Fibroblast of the aortic adventitia (primary cell): ENCODE measurements at regions not wholly inside any gene's neighbourhood (a gene's known extent, or its start where the extent isn't known, plus 50 kb on each side); places are given as distances from the start of the nearest gene placed in this dataset.

Experiments
- DNase-seq: peaks from one replicate; pipeline ENCODE4 v3.0.0-alpha.2; 2010; ENCODE audit warnings: low read depth
- H3K4me3 ChIP-seq: 2 replicates; pipeline ENCODE4 v1.5.1; 2011; ENCODE audit warnings: low read depth, mild to moderate bottlenecking, control low read depth, low read length, moderate library complexity
- TF ChIP-seq, protein P1 (sequence below): IDR thresholded peaks from 2 replicates; pipeline ENCODE4 v1.5.1; 2011; ENCODE audit warnings: mild to moderate bottlenecking, low read length, control low read depth, inconsistent platforms; ENCODE audit not compliant: insufficient read depth

DNA sequence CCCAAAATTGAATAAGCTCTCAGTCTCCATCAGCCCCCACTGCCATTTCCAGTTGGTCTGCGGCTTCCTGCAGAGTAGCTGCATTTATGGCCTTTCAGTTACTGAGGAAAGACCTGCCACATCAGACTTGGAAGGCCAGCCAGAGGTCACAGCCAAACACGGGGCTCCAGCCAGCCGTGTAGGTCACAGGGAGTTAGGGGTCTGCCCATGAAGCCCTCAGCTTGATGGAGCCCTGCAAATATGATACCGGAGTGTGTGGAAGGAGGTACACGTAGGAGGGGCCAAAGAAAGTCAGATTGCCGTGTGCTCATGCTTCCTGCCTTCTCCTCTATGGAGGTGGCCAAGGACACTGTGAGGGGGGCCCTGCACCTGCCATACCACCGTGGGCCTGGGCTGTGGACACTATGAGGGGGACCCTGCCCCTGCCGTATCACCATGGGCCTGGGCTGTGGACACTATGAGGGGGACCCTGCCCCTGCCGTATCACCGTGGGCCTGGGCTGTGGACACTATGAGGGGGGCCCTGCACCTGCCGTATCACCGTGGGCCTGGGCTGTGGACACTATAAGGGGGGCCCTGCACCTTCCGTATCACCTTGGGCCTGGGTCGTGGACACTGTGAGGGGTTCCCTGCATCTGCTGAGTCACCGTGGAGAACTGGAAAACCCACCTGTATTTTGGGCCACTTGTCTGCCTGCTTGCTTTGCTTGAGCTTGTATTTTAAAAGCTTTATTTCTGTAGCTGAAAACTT, 335.7 kb upstream of the SHH start:
- TF ChIP-seq, protein P1, sequence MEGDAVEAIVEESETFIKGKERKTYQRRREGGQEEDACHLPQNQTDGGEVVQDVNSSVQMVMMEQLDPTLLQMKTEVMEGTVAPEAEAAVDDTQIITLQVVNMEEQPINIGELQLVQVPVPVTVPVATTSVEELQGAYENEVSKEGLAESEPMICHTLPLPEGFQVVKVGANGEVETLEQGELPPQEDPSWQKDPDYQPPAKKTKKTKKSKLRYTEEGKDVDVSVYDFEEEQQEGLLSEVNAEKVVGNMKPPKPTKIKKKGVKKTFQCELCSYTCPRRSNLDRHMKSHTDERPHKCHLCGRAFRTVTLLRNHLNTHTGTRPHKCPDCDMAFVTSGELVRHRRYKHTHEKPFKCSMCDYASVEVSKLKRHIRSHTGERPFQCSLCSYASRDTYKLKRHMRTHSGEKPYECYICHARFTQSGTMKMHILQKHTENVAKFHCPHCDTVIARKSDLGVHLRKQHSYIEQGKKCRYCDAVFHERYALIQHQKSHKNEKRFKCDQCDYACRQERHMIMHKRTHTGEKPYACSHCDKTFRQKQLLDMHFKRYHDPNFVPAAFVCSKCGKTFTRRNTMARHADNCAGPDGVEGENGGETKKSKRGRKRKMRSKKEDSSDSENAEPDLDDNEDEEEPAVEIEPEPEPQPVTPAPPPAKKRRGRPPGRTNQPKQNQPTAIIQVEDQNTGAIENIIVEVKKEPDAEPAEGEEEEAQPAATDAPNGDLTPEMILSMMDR, result no peak
- H3K4me3 ChIP-seq, result no peak overlapping the region

DNA sequence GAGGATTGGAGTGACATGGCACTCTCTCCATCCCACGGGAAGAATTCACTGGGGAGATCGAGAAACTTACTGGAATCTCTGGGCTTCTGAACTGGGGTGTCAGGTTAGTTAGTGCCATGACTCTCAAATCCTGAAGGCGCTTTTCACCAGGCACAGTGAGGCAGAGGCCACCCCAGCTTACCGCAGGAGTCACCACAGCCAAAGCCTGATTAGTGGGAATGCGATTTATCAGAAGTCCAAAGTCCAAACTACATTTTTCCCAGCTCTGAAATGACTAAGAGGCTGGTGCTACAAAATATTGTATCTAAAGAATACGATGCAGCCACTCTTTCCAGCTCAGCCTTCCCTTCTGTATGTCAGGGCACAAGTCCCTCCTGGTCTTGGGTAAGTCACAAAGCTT, 334.8 kb upstream of the SHH start:
- TF ChIP-seq, protein P1, result no peak
- H3K4me3 ChIP-seq, result no peak overlapping the region

More for the DNA sequence above, 335.7 kb upstream of the SHH start:
- no peak for DNase-seq

DNA sequence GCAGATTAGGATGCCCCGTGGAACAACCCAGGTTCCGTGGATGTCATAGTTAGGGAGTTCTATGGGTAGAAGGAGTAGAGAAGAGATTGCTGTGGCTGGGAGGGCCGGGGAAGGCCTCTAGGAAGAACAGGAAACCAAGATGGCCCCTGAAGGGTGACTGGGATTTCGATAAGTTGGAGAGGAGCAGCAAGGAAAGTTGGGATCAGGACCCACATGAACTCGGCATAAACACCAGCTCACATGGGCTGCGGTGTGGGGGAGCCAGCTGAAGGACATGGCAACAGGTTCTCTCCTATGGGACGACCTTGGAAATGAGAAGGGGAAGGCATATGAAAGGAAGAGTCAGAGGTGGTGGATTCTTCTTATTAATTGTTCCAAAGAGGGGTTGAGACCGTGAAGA, 333.7 kb upstream of the SHH start:
- TF ChIP-seq, protein P1, result no peak
- no peak for DNase-seq
- no peak overlapping the region for H3K4me3 ChIP-seq

More for the DNA sequence above, 334.8 kb upstream of the SHH start:
- DNase-seq, result no peak

DNA sequence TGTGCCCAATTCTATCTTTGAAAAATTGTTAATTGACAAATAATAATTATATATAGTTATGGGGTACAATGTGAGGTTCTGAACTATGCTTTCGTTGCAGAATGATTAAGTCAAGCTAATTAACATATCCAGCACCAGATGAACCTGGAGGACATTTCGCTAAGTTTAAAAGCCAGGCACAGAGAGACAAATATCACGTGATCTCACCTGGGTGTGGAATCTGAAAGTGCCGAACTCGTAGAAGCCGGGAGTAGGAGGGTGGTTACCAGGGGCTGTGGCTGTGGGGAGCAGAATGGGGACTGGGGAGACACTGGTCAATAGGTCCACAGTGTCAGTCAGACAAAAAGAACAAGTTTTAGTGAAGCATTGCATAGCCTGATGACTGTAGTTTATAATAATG, 332.9 kb upstream of the SHH start:
- DNase-seq, result no peak
- TF ChIP-seq, protein P1, result no peak
- H3K4me3 ChIP-seq, result no peak overlapping the region

DNA sequence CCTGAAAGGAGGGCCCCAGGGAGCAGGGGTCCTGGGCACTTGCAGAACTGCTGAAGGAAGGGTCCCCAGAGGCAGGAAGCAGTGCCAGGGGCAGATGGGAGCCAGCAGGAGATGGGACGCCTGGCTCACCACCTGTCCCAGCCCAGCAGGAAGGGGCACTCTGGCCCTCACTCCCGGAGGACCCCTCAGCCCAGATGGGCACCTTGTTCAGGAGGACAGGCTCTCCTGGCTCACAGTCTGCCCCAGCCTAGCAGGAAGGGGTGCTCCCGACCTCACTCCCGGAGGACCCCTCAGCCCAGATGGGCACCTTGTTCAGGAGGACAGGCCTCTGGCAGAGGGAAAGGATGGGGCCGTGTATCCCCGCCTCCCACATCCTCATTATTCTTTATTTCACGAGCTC, 331.4 kb upstream of the SHH start:
- TF ChIP-seq, protein P1, result no peak
- no peak for DNase-seq
- H3K4me3 ChIP-seq, result no peak overlapping the region

DNA sequence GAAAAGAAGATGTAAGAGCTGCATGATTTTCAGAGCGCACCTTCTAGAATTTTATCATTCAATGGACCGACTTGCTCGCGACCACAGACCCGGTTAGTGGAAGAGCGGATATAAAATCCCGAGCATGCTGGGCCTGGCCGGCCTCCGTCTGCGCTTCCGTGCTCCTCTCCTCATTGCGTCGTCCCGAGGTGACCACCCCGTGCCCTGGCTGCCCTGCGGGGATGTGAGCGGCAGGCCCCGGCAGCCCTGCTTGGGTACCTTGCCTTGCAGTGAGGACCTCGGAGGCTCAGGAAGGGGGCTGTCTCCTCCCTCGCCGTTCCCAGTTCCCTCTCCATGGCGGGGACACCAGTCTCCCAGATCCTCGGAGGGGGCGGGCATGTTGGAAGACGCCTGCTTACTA, 330.9 kb upstream of the SHH start:
- DNase-seq, result no peak
- H3K4me3 ChIP-seq, result no peak overlapping the region
- TF ChIP-seq, protein P1, result no peak

DNA sequence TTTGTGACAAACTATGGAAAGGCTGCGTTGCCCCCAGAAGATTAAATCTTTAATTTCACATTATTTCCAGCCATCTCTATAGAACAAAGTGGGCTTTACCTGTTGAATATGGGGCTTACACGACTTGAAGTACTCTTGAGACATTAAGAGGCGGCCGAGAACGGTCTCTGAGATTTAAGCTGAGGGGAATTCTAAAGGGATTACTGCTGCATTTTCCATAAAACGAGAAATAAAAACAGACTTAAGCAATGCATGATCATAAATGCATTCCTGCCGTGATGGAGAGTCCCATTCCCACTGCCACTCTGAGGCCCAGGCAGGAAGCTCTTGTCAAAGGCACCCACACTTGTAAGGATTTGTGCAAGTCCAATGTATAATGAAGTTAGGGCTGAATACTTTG, 329.7 kb upstream of the SHH start:
- no peak for DNase-seq
- TF ChIP-seq, protein P1, result no peak
- no peak overlapping the region for H3K4me3 ChIP-seq
